WTC11 (cell line): ENCODE measurements at regions not wholly inside any gene's neighbourhood (a gene's known extent, or its start where the extent isn't known, plus 50 kb on each side); places are given as distances from the start of the nearest gene placed in this dataset.

Experiments used
- ATAC-seq: fragments of 200-7000 bp; cut with Tn5 transposase; 2 replicates; pipeline ENCODE4 v1.10.0; 2021; ENCODE audit warnings: mild to moderate bottlenecking, moderate library complexity
- CTCF ChIA-PET: fragments of 300-600 bp; sonication (Branson Sonifier 250); formaldehyde crosslinking; loops from one replicate; lab custom pipeline; 2021; ENCODE audit warnings: antibody characterized with exemption; lab: Charles Lee
- POLR2A ChIA-PET: fragments of 350-600 bp; sonication (Branson Sonifier 250); formaldehyde crosslinking; loops from one replicate; lab custom pipeline; 2021; ENCODE audit warnings: antibody characterized with exemption; lab: Charles Lee
- DNase-seq: peaks from one replicate; pipeline ENCODE4 v3.0.0; 2021; ENCODE audit warnings: low spot score
- H3K27ac Mint-ChIP-seq: 2 replicates; pipeline ENCODE4 v1.8.0; 2021; ENCODE audit warnings: mixed read lengths
- H3K27me3 Mint-ChIP-seq: 2 replicates; pipeline ENCODE4 v1.8.0; 2021; ENCODE audit warnings: low read depth, mild to moderate bottlenecking, moderate library complexity, mixed read lengths
- H3K36me3 Mint-ChIP-seq: 2 replicates; pipeline ENCODE4 v1.8.0; 2021; ENCODE audit warnings: mixed read lengths
- H3K4me1 Mint-ChIP-seq: 2 replicates; pipeline ENCODE4 v1.8.0; 2022; ENCODE audit warnings: mixed read lengths
- H3K4me3 Mint-ChIP-seq: 2 replicates; pipeline ENCODE4 v1.8.0; 2021; ENCODE audit warnings: mild to moderate bottlenecking, moderate library complexity, mixed read lengths
- H3K9me3 Mint-ChIP-seq: 2 replicates; pipeline ENCODE4 v1.8.0; 2021; ENCODE audit warnings: mixed read lengths
- AR ChIP-seq: fragments of 250-450 bp; sonication (Bioruptor Pico); IDR thresholded peaks from 2 replicates; pipeline ENCODE4 v1.9.0; 2021; ENCODE audit warnings: mild to moderate bottlenecking
- CREB1 ChIP-seq: sonication (generic); formaldehyde crosslinking; IDR thresholded peaks from 2 replicates; pipeline ENCODE4 v1.8.0; 2023; ENCODE audit warnings: mild to moderate bottlenecking, missing genetic modification reagents
- CREM ChIP-seq: sonication (generic); formaldehyde crosslinking; IDR thresholded peaks from 2 replicates; pipeline ENCODE4 v1.8.1; 2022; ENCODE audit warnings: mild to moderate bottlenecking, missing genetic modification reagents, moderate library complexity
- EMX1 ChIP-seq: fragments of 250-450 bp; sonication (Bioruptor Pico); IDR thresholded peaks from 2 replicates; pipeline ENCODE4 v1.8.0; 2021; ENCODE audit warnings: mild to moderate bottlenecking
- ETV6 ChIP-seq: sonication (generic); formaldehyde crosslinking; IDR thresholded peaks from 2 replicates; pipeline ENCODE4 v1.8.1; 2022; ENCODE audit warnings: mild to moderate bottlenecking, missing genetic modification reagents
- GRHL2 ChIP-seq: fragments of 250-450 bp; sonication (Bioruptor Pico); IDR thresholded peaks from 2 replicates; pipeline ENCODE4 v1.8.0; 2022; ENCODE audit warnings: mild to moderate bottlenecking, moderate library complexity; ENCODE audit not compliant: insufficient replicate concordance, severe bottlenecking
- MAX ChIP-seq: sonication (generic); formaldehyde crosslinking; IDR thresholded peaks from 2 replicates; pipeline ENCODE4 v1.8.0; 2022; ENCODE audit warnings: mild to moderate bottlenecking, missing genetic modification reagents
- MXD4 ChIP-seq: fragments of 250-450 bp; sonication (Bioruptor Pico); IDR thresholded peaks from 2 replicates; pipeline ENCODE4 v1.8.0; 2021; ENCODE audit warnings: mild to moderate bottlenecking, moderate library complexity, borderline replicate concordance
- MYBL2 ChIP-seq: sonication (generic); formaldehyde crosslinking; IDR thresholded peaks from 2 replicates; pipeline ENCODE4 v1.8.1; 2023; ENCODE audit warnings: mild to moderate bottlenecking, moderate library complexity, missing genetic modification reagents
- OVOL2 ChIP-seq: fragments of 250-450 bp; sonication (Bioruptor Pico); IDR thresholded peaks from 2 replicates; pipeline ENCODE4 v1.9.0; 2021; ENCODE audit warnings: mild to moderate bottlenecking, borderline replicate concordance
- RELA ChIP-seq: sonication (generic); formaldehyde crosslinking; IDR thresholded peaks from 2 replicates; pipeline ENCODE4 v1.8.1; 2022; ENCODE audit warnings: missing genetic modification reagents, mild to moderate bottlenecking, borderline replicate concordance
- STAT6 ChIP-seq: sonication (generic); formaldehyde crosslinking; conservative IDR thresholded peaks from 2 replicates; pipeline ENCODE4 v1.8.1; 2023; ENCODE audit warnings: mild to moderate bottlenecking, low read depth, missing genetic modification reagents, moderate library complexity
- TCF7 ChIP-seq: sonication (generic); formaldehyde crosslinking; IDR thresholded peaks from 2 replicates; pipeline ENCODE4 v1.8.0; 2022; ENCODE audit warnings: mild to moderate bottlenecking, low read depth, missing genetic modification reagents, moderate library complexity
- ZBTB21 ChIP-seq: sonication (generic); formaldehyde crosslinking; IDR thresholded peaks from 2 replicates; pipeline ENCODE4 v1.8.1; 2023; ENCODE audit warnings: mild to moderate bottlenecking, missing genetic modification reagents, borderline replicate concordance
- ZNF671 ChIP-seq: fragments of 250-450 bp; sonication (Bioruptor Pico); IDR thresholded peaks from 2 replicates; pipeline ENCODE4 v1.8.0; 2021; ENCODE audit warnings: mild to moderate bottlenecking
- TF ChIP-seq, protein P1 (sequence below): sonication (generic); formaldehyde crosslinking; IDR thresholded peaks from 2 replicates; pipeline ENCODE4 v1.8.1; 2022; ENCODE audit warnings: low read depth, missing genetic modification reagents, borderline replicate concordance
- TF ChIP-seq, protein P2 (sequence below): sonication (generic); formaldehyde crosslinking; IDR thresholded peaks from 2 replicates; pipeline ENCODE4 v1.8.1; 2022; ENCODE audit warnings: mild to moderate bottlenecking, missing genetic modification reagents, moderate library complexity, borderline replicate concordance

DNA sequence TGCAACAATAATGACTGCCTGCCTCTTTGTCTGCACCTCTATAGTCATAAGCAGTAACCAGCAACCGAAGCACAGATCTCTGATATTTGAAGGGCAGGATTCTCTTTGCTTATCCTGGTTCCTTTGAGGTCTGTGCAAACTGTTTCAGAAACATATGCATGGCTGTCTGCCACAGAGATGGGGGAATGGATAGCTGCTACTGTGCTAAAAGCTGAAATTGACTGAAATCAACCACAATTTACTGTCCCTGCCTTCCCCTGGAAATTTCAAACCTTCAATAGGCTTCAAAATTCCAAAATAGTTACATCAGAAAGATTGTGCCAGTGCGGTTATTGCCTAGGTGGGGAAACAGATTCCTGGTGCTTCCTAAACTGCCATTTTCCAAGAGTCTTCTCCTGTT is 136.8 kb upstream of the GORAB start (continued):
- TF ChIP-seq, protein P1, sequence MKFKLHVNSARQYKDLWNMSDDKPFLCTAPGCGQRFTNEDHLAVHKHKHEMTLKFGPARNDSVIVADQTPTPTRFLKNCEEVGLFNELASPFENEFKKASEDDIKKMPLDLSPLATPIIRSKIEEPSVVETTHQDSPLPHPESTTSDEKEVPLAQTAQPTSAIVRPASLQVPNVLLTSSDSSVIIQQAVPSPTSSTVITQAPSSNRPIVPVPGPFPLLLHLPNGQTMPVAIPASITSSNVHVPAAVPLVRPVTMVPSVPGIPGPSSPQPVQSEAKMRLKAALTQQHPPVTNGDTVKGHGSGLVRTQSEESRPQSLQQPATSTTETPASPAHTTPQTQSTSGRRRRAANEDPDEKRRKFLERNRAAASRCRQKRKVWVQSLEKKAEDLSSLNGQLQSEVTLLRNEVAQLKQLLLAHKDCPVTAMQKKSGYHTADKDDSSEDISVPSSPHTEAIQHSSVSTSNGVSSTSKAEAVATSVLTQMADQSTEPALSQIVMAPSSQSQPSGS (CRISPR knock-in tag) = no peak
- TF ChIP-seq RELA (CRISPR knock-in tag) = no peak
- TF ChIP-seq ETV6 = no peak

GRCh38 chr1:170397061-170397460 is 134.9 kb upstream of the GORAB start:
- ATAC-seq = no peak
- no peak for TF ChIP-seq GRHL2 (CRISPR knock-in tag)
- TF ChIP-seq, all 79 proteins: peak for 0
- DNase-seq = no peak
- Mint-ChIP-seq H3K27ac (no peak overlapping the region), H3K9me3 (no peaks in the 10 kb centered on the region), H3K27me3 (no peaks in the 10 kb centered on the region), H3K36me3 (no peaks in the 10 kb centered on the region), H3K4me1 (no peaks in the 10 kb centered on the region), H3K4me3 (no peak overlapping the region)
- CTCF ChIA-PET = no interaction called here
- POLR2A ChIA-PET = no interaction called here

GRCh38 chr1:170402476-170403311 is 129.3 kb upstream of the GORAB start:
- Mint-ChIP-seq H3K4me1 (no peaks in the 10 kb centered on the region), H3K4me3 (no peak overlapping the region), H3K27ac (no peak overlapping the region), H3K36me3 (no peaks in the 10 kb centered on the region), H3K27me3 (no peaks in the 10 kb centered on the region), H3K9me3 (no peaks in the 10 kb centered on the region)
- no peak for DNase-seq
- ChIA-PET CTCF (no interaction called here), POLR2A (no interaction called here)
- TF ChIP-seq TCF7 (CRISPR knock-in tag) (no peak), MXD4 (CRISPR knock-in tag) (no peak), MAX (CRISPR knock-in tag) (no peak), STAT6 (CRISPR knock-in tag) (no peak), CREB1 (CRISPR knock-in tag) (no peak), OVOL2 (CRISPR knock-in tag) (no peak), ZBTB21 (CRISPR knock-in tag) (no peak), AR (CRISPR knock-in tag) (no peak), CREM (CRISPR knock-in tag) (no peak), EMX1 (CRISPR knock-in tag) (no peak), ZNF671 (CRISPR knock-in tag) (no peak), ETV6 (no peak), MYBL2 (CRISPR knock-in tag) (no peak)
- TF ChIP-seq, protein P2, sequence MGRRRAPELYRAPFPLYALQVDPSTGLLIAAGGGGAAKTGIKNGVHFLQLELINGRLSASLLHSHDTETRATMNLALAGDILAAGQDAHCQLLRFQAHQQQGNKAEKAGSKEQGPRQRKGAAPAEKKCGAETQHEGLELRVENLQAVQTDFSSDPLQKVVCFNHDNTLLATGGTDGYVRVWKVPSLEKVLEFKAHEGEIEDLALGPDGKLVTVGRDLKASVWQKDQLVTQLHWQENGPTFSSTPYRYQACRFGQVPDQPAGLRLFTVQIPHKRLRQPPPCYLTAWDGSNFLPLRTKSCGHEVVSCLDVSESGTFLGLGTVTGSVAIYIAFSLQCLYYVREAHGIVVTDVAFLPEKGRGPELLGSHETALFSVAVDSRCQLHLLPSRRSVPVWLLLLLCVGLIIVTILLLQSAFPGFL (CRISPR knock-in tag) = no peak
- ATAC-seq = no peak
